GM20000 (cell line): ENCODE measurements at regions not wholly inside any gene's neighbourhood (a gene's known extent, or its start where the extent isn't known, plus 50 kb on each side); places are given as distances from the start of the nearest gene placed in this dataset.
"Not testable (repeated sequence)": the region's sequence is repeated elsewhere in the genome, so short reads cannot be mapped to it uniquely, and the experiment has no call there.

Experiments used
- DNase-seq: peaks from one replicate; pipeline ENCODE4 v3.0.0; 2012; ENCODE audit warnings: low spot score
- CTCF ChIP-seq: IDR thresholded peaks from 2 replicates; pipeline ENCODE4 v1.5.1; 2012; ENCODE audit warnings: mild to moderate bottlenecking, control low read depth; ENCODE audit errors: extremely low read depth, missing control alignments

GRCh38 chr16:79381603-79382042, 218.9 kb downstream of the MAF start:
- DNase-seq: no peak
- TF ChIP-seq CTCF: no peak

GRCh38 chr16:79380995-79381602, 219.4 kb downstream of the MAF start:
- TF ChIP-seq CTCF: no peak
- DNase-seq: no peak

GRCh38 chr16:79379095-79379494, 221.4 kb downstream of the MAF start:
- no peak for TF ChIP-seq CTCF
- DNase-seq: no peak

- not testable (repeated sequence) for DNase-seq
Measured at GRCh38 chr16:79377082-79377481, 223.5 kb downstream of the MAF start.

- DNase-seq: no peak
- TF ChIP-seq CTCF: no peak
Measured at GRCh38 chr16:79375351-79375750, 225.2 kb downstream of the MAF start.

- TF ChIP-seq CTCF: no peak
- DNase-seq: no peak
Measured at GRCh38 chr16:79372503-79373184, 227.9 kb downstream of the MAF start.

- no peak for DNase-seq
- TF ChIP-seq CTCF: no peak
Measured at GRCh38 chr16:79370736-79371135, 229.8 kb downstream of the MAF start.

GRCh38 chr16:79369796-79370195, 230.7 kb downstream of the MAF start:
- TF ChIP-seq CTCF: no peak
- no peak for DNase-seq
